Spleen (tissue), 7 donors: ENCODE measurements at regions not wholly inside any gene's neighbourhood (a gene's known extent, or its start where the extent isn't known, plus 50 kb on each side); places are given as distances from the start of the nearest gene placed in this dataset.
"Not testable (repeated sequence)": the region's sequence is repeated elsewhere in the genome, so short reads cannot be mapped to it uniquely, and the experiment has no call there.

Experiments
- POLR2A ChIP-seq, 3 donors: fragments of 450-650 bp; IDR thresholded peaks; one replicate each; pipeline ENCODE4 v1.5.1; 2017; ENCODE audit warnings: antibody characterized with exemption in 3 of 3, mild to moderate bottlenecking in 1 of 3
- POLR2AphosphoS5 ChIP-seq, 3 donors: sonication (generic); formaldehyde crosslinking; IDR thresholded peaks; one replicate each; pipeline ENCODE4 v1.5.1; 2017; ENCODE audit warnings: antibody characterized with exemption in 3 of 3
- TF ChIP-seq, protein P1 (sequence below), 11 experiments: fragments of 200-600 bp in 7 of 11; fragments of 450-650 bp in 4 of 11; sonication (generic) in 4 of 11; IDR thresholded peaks in 8 of 11; conservative IDR thresholded peaks in 3 of 11; 1 replicate in 7 of 11; 2 replicates in 4 of 11; pipeline versions ENCODE4 v1.4.0 to v1.8.0; 2016 to 2021; ENCODE audit warnings: antibody characterized with exemption in 11 of 11, inconsistent platforms in 4 of 11, mild to moderate bottlenecking in 1 of 11
- donor health status: DM: no; HTN: no; CAD: no; lungs with moderate emphysema.
- donor health status: DM: no; HTN: no; CAD: no.
- donor health status: DM: no; HTN: no; CAD: no.

- TF ChIP-seq, protein P1, sequence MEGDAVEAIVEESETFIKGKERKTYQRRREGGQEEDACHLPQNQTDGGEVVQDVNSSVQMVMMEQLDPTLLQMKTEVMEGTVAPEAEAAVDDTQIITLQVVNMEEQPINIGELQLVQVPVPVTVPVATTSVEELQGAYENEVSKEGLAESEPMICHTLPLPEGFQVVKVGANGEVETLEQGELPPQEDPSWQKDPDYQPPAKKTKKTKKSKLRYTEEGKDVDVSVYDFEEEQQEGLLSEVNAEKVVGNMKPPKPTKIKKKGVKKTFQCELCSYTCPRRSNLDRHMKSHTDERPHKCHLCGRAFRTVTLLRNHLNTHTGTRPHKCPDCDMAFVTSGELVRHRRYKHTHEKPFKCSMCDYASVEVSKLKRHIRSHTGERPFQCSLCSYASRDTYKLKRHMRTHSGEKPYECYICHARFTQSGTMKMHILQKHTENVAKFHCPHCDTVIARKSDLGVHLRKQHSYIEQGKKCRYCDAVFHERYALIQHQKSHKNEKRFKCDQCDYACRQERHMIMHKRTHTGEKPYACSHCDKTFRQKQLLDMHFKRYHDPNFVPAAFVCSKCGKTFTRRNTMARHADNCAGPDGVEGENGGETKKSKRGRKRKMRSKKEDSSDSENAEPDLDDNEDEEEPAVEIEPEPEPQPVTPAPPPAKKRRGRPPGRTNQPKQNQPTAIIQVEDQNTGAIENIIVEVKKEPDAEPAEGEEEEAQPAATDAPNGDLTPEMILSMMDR (IDR thresholded peaks at IDR 0.05 in 8 of 11, conservative IDR thresholded peaks at IDR 0.05 in 3 of 11) = not testable (repeated sequence)
- not testable (repeated sequence) for TF ChIP-seq POLR2A, POLR2AphosphoS5 (IDR thresholded peaks at IDR 0.05)
Observed at GRCh38 chr6:80407976-80408375, 301.5 kb downstream of the BCKDHB start.
